CD4-positive, alpha-beta T cell treated with Interferon alpha-2 for 1 hour (primary cell): ENCODE measurements at regions not wholly inside any gene's neighbourhood (a gene's known extent, or its start where the extent isn't known, plus 50 kb on each side); places are given as distances from the start of the nearest gene placed in this dataset.

Experiments
- DNase-seq, 2 donors: peaks; one replicate each; pipeline ENCODE4 v3.0.0-alpha.2; 2020 to 2022

GRCh38 chr18:45119876-45120275 lies 439.2 kb downstream of the SETBP1 start:
- no peak for DNase-seq

- no peak for DNase-seq
Observed at GRCh38 chr18:45121146-45121545, 440.5 kb downstream of the SETBP1 start.

GRCh38 chr18:45122506-45122905 lies 441.8 kb downstream of the SETBP1 start:
- no peak for DNase-seq

- DNase-seq = no peak
Observed at GRCh38 chr18:45127405-45127804, 446.7 kb downstream of the SETBP1 start.

GRCh38 chr18:45133276-45133675 lies 452.6 kb downstream of the SETBP1 start:
- DNase-seq = no peak

GRCh38 chr18:45136381-45137086 lies 455.8 kb downstream of the SETBP1 start:
- DNase-seq = no peak

- DNase-seq = no peak
Observed at GRCh38 chr18:45137087-45137419, 456.4 kb downstream of the SETBP1 start.

- DNase-seq = no peak
Observed at GRCh38 chr18:45139478-45139877, 458.8 kb downstream of the SETBP1 start.

GRCh38 chr18:45142868-45143267 lies 462.2 kb downstream of the SETBP1 start:
- no peak for DNase-seq

GRCh38 chr18:45149712-45150111 lies 465.6 kb upstream of the SLC14A2 start:
- no peak for DNase-seq

GRCh38 chr18:45151645-45152044 lies 463.6 kb upstream of the SLC14A2 start:
- DNase-seq = no peak

- DNase-seq = no peak
Observed at GRCh38 chr18:45155526-45155925, 459.8 kb upstream of the SLC14A2 start.

- no peak for DNase-seq
Observed at GRCh38 chr18:45156946-45157345, 458.3 kb upstream of the SLC14A2 start.

GRCh38 chr18:45157576-45157975 lies 457.7 kb upstream of the SLC14A2 start:
- no peak for DNase-seq

GRCh38 chr18:45161850-45162249 lies 453.4 kb upstream of the SLC14A2 start:
- DNase-seq = no peak

- DNase-seq = no peak
Observed at GRCh38 chr18:45163871-45164270, 451.4 kb upstream of the SLC14A2 start.

- no peak for DNase-seq
Observed at GRCh38 chr18:45164551-45164950, 450.7 kb upstream of the SLC14A2 start.

- DNase-seq = no peak
Observed at GRCh38 chr18:45165176-45165713, 450.0 kb upstream of the SLC14A2 start.

GRCh38 chr18:45165871-45166270 lies 449.4 kb upstream of the SLC14A2 start:
- no peak for DNase-seq

GRCh38 chr18:45166341-45166835 lies 448.9 kb upstream of the SLC14A2 start:
- DNase-seq = no peak

GRCh38 chr18:45166836-45167551 lies 448.3 kb upstream of the SLC14A2 start:
- no peak for DNase-seq

- no peak for DNase-seq
Observed at GRCh38 chr18:45167631-45168280, 447.5 kb upstream of the SLC14A2 start.

- DNase-seq = no peak
Observed at GRCh38 chr18:45168866-45169600, 446.2 kb upstream of the SLC14A2 start.
